ENCODE measurements at regions not wholly inside any gene's neighbourhood (a gene's known extent, or its start where the extent isn't known, plus 50 kb on each side); places are given as distances from the start of the nearest gene placed in this dataset.

- TF ChIP-seq GATA2 (CRISPR knock-in tag; IDR thresholded peaks at IDR 0.05), result no peak
- no peak for TF ChIP-seq SMC3 (IDR thresholded peaks at IDR 0.05; ENCODE audit: low read depth, low read length)
- TF ChIP-seq MAX (IDR thresholded peaks at IDR 0.05; ENCODE audit: low read depth), result no peak
- no peak for TF ChIP-seq NFIC (IDR thresholded peaks at IDR 0.05; ENCODE audit: borderline replicate concordance)
- no peak for TF ChIP-seq ELF1 (IDR thresholded peaks at IDR 0.05)
Measured at GRCh38 chr3:62962714-62963113, 87.5 kb upstream of the CADPS start (continued).

- Histone ChIP-seq H3K9ac (no peak overlapping the region), H3K9me2 (no peaks in the 10 kb centered on the region), H3F3A (replicated peaks; ENCODE audit: insufficient read depth) (no peaks in the 10 kb centered on the region), H3K36me3 (replicated peaks in 1 of 2; ENCODE audit: control insufficient read depth in 1 of 2, insufficient read depth in 2 of 2, low read length in 1 of 2) (no peaks in the 10 kb centered on the region), H4K20me1 (ENCODE audit: insufficient read depth) (no peaks in the 10 kb centered on the region), H3K27me3 (ENCODE audit: insufficient read depth) (no peaks in the 10 kb centered on the region), H3K9me3 (no peaks in the 10 kb centered on the region), H3K4me3 (ENCODE audit: low read depth in 2 of 2, low read length in 1 of 2) (no peak overlapping the region), H3K27ac (ENCODE audit: low read depth in 2 of 2, low read length in 1 of 2) (peak overlapping the region in 1 of 2 experiments; percentile 26; a peak in 1 of 4 replicates), H3K4me2 (no peak overlapping the region), H2AFZ (ENCODE audit: low read depth) (no peak overlapping the region), H3K79me2 (ENCODE audit: insufficient read depth) (no peaks in the 10 kb centered on the region), H3K4me1 (ENCODE audit: control insufficient read depth in 1 of 2, insufficient read depth in 2 of 2, low read depth in 1 of 2, low read length in 1 of 2) (peaks cover 0 to 6% of the 10 kb centered on the region in 2 experiments; a peak in 1 of 4 replicates)
- DNase-seq, result no peak
- CTCF ChIA-PET, result no interaction called here
- WGBS (ENCODE audit: low lambda C conversion rate), result 51% methylated on average over 2 of the region's 2 CpGs
- POLR2A ChIA-PET, result no interaction called here
- TF ChIP-seq MXI1 (IDR thresholded peaks at IDR 0.05; ENCODE audit: low read depth, low read length) (no peak), SIN3A (IDR thresholded peaks at IDR 0.05; ENCODE audit: borderline replicate concordance, low read depth, low read length) (no peak), NFIC (IDR thresholded peaks at IDR 0.05; ENCODE audit: borderline replicate concordance) (0 out of 2 replicates have a peak, but pooled peaks have one; percentile 40), PBX3 (IDR thresholded peaks at IDR 0.05) (peak; percentile 55), RFX5 (IDR thresholded peaks at IDR 0.05; ENCODE audit: low read length) (no peak), TCF12 (IDR thresholded peaks at IDR 0.05) (peak; percentile 49; the same call in 1 of the 2 replicates), RXRA (IDR thresholded peaks at IDR 0.05; ENCODE audit: borderline replicate concordance, low read depth) (no peak), POLR2AphosphoS5 (IDR thresholded peaks at IDR 0.05; ENCODE audit: low read depth, low read length) (no peak), FOXJ3 (CRISPR knock-in tag; IDR thresholded peaks at IDR 0.05) (no peak), ELF1 (IDR thresholded peaks at IDR 0.05) (no peak), RAD21 (IDR thresholded peaks at IDR 0.05; ENCODE audit: low read length) (no peak), EP300 (IDR thresholded peaks at IDR 0.05; ENCODE audit: borderline replicate concordance in 1 of 2, low read depth in 1 of 2, low read length in 1 of 2) (peak in 1 of 2 experiments; percentile 40; a peak in 1 of 4 replicates), ZBTB33 (IDR thresholded peaks at IDR 0.05; ENCODE audit: borderline replicate concordance, low read depth) (no peak), USF2 (IDR thresholded peaks at IDR 0.05; ENCODE audit: borderline replicate concordance, low read depth, low read length) (no peak), USF1 (IDR thresholded peaks at IDR 0.05; ENCODE audit: borderline replicate concordance, low read depth) (no peak), CHD2 (IDR thresholded peaks at IDR 0.05; ENCODE audit: low read length, partially characterized antibody) (no peak), SMC3 (IDR thresholded peaks at IDR 0.05; ENCODE audit: low read depth, low read length) (no peak), TEAD4 (IDR thresholded peaks at IDR 0.05; ENCODE audit: borderline replicate concordance, insufficient read depth) (no peak), GATA2 (CRISPR knock-in tag; IDR thresholded peaks at IDR 0.05) (no peak), REST (IDR thresholded peaks at IDR 0.05; ENCODE audit: low read depth, low read length) (no peak), JUND (IDR thresholded peaks at IDR 0.05) (peak; percentile 39; the same call in 1 of the 2 replicates), YY1 (IDR thresholded peaks at IDR 0.05; ENCODE audit: low read depth) (no peak), GABPA (IDR thresholded peaks at IDR 0.05; ENCODE audit: low read depth) (no peak), FOXM1 (IDR thresholded peaks at IDR 0.05; ENCODE audit: low read depth) (no peak), MEF2A (IDR thresholded peaks at IDR 0.05; ENCODE audit: borderline replicate concordance, low read depth) (no peak)
Measured at GRCh38 chr3:62965311-62965710, 90.1 kb upstream of the CADPS start.

All from SK-N-SH (cell line).